KOPT-K1 (cell line): ENCODE measurements at regions not wholly inside any gene's neighbourhood (a gene's known extent, or its start where the extent isn't known, plus 50 kb on each side); places are given as distances from the start of the nearest gene placed in this dataset.

Experiments
- H3K27ac ChIP-seq: fragments of 200-600 bp; sonication (generic); 2 replicates; pipeline ENCODE4 v1.5.1; 2016; ENCODE audit warnings: antibody characterized with exemption, mild to moderate bottlenecking, low read depth, low read length; ENCODE audit not compliant: poor library complexity, severe bottlenecking
- H3K36me3 ChIP-seq: fragments of 200-600 bp; sonication (generic); 2 replicates; pipeline ENCODE4 v1.5.1; 2017; ENCODE audit warnings: antibody characterized with exemption, mild to moderate bottlenecking, low read length, moderate library complexity; ENCODE audit not compliant: insufficient read depth
- H3K9me3 ChIP-seq: fragments of 200-600 bp; sonication (generic); 2 replicates; pipeline ENCODE4 v1.5.1; 2017; ENCODE audit warnings: antibody characterized with exemption, low read length, mild to moderate bottlenecking; ENCODE audit not compliant: insufficient read depth, poor library complexity, severe bottlenecking

DNA sequence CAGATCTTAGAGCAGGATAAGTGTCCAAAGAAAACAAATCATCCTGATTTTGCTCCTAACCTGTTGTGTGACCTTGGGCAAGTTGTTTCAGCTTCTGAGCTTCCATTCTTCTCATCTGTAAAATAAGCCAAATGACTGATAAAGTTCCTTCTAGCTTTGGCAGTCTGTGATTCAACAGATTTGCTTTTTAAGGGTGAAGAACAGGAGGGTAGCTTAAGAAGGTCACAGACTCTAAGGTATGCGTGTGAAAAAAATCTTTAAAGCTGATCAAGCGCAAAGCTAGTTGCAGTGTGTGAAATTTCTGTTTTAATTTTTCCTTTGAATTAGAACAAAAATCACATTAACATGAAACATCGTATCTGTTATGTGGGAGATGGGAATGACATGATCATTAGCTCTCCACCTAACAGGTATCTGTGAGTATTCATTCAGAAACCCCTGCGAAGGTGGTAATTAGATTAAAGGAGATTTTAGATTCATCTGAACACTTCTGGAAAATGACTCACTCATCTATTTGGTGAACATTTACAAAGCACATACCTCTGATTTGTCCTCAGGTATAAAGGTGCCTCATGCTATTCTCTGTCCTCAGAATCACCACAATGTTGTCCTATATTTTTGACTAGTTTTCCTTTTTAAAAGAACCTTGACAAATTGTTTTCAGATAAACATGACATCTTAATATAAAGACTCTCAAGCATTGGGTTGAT is 131.9 kb upstream of the CPM start:
- Histone ChIP-seq H3K9me3 (no peaks in the 10 kb centered on the region), H3K36me3 (no peaks in the 10 kb centered on the region), H3K27ac (no peak overlapping the region)

DNA sequence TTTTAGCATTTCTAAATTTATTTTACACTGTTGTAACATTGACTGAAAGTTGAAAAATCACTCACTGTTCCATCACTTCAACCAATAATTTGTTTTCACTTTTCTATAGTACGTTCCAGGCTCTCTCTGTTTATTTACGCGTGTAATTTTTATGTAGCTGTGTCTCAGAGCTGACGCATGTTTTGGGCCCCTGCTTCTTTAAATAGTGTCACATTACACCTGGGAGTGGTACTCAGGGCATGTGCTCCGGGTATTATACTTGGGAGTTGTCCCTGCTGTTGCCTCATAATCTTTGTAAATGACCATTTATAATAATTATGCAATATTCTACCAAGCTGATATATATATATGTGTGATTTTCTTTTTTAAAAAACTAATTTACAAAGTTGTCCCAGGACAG is 132.8 kb upstream of the CPM start:
- Histone ChIP-seq H3K36me3 (no peaks in the 10 kb centered on the region), H3K9me3 (no peaks in the 10 kb centered on the region), H3K27ac (no peak overlapping the region)

DNA sequence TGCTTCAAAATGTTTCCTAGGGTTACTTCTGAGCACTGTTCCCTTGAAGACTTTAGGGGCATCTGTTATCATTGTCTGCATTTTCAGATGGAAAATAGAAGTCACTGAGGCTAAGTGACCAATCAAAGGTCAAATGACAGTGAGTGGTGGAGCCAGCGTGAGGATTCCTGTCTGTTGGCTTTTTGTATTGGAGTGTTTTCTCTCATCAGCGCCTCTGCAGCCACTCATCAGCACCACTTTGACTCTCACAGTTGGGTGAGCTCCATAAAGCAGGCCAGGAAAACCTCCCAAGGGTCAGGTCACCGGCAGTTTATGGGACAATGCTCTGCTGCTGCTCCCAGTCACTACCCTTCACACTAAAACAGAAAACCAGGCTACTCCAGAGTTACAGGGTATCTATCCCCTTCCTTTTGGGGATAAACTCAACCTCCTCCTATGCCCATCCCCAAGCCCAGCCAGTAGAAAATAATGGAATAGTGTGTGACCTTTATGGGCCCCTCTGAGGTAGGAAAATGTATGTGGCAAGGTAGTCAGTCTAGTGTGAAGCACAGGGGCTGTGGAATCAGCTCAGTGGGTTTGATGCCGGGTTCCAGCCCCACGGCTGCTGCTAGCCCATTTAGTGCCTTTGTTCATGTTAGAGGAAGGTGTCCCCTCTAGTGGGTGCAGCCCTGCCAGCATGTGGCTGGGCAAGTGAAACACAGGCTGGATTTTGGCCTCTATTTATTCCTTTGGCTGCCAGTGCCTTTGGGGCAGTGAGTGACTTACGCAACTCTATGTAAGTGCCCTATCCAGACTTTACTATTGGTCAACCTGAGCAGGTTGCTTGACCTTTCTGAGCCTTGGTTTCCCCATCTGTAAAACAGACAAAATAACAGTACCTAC is 133.8 kb upstream of the CPM start:
- Histone ChIP-seq H3K9me3 (no peaks in the 10 kb centered on the region), H3K36me3 (no peaks in the 10 kb centered on the region), H3K27ac (no peak overlapping the region)

DNA sequence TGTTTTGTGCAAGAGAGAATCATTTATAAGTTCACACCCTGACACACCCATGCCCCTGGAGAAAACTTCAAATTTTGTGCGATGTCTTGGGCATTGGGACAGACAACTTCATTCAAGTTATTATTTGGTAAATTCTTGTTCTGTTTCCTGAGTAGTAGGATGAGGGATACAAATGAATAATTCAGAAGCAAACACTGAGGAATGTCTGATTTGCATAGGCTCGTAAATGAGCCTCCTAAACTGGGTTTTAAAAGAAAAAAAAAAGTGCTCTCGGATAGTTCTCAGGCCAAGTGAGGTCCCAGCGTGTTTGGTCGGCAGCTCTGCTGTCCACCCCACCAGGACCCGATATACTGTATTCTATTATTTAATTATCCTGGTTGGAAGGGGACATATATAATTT is 134.7 kb upstream of the CPM start:
- Histone ChIP-seq H3K27ac (no peak overlapping the region), H3K36me3 (no peaks in the 10 kb centered on the region), H3K9me3 (no peaks in the 10 kb centered on the region)

DNA sequence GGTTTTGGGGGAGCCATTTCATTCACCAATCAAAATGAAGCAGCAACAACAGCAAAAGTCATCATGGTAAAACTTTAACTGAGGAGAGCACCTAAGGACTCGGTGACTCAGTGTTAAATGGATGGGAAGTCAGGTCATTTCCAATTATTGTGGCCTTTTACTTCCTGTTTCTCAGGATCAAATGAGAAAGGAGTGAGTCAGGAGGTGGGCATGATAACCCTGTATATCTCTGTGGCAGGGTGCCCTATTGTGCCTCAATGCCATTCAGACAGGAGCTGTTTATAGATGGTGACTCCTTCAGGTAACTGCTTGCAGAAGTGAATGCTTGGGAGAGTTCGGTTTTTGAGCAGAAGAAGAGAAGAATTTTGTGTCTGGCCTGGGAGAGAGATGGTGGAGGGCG is 135.5 kb upstream of the CPM start:
- no peaks in the 10 kb centered on the region for H3K9me3 ChIP-seq
- no peak overlapping the region for H3K27ac ChIP-seq
- no peaks in the 10 kb centered on the region for H3K36me3 ChIP-seq

DNA sequence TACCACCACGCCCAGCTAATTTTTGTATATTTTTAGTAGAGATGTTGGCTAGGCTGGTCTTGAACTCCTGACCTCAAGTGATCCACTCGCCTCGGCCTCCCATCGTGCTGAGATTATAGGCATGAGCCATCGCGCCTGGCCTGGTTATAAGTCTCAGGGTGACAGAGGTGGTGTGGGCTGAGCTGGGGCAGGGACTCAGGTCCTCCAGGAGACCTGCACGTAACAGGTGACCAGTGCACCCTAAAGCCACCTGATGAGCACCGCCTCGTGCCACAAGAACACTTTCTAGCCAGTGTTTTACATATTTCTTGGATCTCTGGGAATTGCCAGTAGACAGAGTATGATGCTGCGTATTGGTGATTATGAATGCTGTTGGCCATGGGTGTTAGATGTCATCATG is 136.5 kb upstream of the CPM start:
- Histone ChIP-seq H3K36me3 (no peaks in the 10 kb centered on the region), H3K27ac (no peak overlapping the region), H3K9me3 (no peaks in the 10 kb centered on the region)

DNA sequence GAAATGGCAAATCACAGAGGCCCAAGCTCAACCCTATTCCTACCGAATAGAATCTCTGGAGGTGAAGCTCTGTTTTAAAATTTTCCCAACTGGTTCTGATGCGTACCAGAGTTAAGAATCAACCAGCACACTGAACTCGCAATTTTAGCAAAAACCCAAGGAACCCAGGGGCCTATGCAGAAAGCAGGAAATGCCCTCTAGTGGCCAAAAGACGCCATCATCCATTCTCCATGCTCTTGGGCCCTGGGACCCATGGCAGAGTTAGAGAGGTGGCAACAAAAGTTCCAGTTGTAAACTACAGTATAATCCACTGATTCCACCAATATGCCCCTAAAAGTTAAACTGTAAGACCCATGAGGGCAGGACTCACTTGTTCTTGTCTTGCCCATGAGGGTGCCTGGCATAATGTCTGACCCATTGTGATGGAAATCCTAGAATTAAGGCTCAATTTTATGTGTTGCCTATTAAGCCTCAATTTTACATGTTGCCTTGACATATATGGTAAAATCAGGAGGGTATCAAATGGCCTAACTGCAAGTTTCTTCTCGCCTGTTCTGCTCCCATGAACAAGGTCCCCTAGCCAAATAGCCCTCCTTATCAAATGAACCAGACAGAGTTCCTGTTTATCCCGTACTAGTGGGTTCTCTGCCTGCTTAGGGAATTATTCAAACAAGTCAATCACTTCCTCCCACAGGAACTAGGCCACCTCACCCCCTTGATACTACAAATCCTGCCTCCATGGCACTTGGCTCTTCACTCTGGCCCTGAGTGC is 137.5 kb upstream of the CPM start:
- H3K27ac ChIP-seq = no peak overlapping the region
- no peaks in the 10 kb centered on the region for H3K36me3 ChIP-seq
- H3K9me3 ChIP-seq = no peaks in the 10 kb centered on the region

DNA sequence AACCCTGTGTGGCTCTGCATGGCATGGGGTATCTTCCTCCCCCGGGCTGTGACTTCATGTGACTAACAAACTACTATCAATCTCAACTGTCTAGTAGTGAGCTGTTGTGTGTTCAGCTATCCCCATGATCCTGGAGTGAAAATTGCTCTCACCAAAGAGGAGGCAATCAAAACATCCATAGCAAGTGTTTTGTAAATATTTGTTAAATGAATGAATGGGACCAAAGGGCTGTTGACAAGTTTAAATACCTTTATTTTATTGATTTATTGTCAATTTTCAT is 138.1 kb upstream of the CPM start:
- Histone ChIP-seq H3K9me3 (no peaks in the 10 kb centered on the region), H3K36me3 (no peaks in the 10 kb centered on the region), H3K27ac (no peak overlapping the region)

DNA sequence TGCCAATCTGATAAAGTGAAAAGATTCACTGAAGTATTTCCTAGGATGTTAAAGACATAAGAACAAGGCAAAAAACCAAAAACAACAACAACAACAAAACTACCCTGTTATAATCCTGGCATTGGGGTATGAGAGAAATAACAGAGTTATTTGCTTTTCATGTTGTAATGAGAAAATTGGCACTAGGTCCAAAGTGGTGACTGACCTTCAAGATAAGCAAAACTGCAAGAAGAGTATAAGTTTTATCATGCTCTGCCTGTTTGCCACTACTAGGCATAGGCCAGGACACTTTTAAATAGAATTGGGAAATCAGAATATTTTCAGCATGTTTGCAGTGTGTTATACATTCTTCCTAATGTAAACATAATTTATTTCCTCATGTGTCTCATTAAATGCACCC is 140.1 kb upstream of the CPM start:
- no peaks in the 10 kb centered on the region for H3K9me3 ChIP-seq
- H3K36me3 ChIP-seq = no peaks in the 10 kb centered on the region
- H3K27ac ChIP-seq = no peak overlapping the region

DNA sequence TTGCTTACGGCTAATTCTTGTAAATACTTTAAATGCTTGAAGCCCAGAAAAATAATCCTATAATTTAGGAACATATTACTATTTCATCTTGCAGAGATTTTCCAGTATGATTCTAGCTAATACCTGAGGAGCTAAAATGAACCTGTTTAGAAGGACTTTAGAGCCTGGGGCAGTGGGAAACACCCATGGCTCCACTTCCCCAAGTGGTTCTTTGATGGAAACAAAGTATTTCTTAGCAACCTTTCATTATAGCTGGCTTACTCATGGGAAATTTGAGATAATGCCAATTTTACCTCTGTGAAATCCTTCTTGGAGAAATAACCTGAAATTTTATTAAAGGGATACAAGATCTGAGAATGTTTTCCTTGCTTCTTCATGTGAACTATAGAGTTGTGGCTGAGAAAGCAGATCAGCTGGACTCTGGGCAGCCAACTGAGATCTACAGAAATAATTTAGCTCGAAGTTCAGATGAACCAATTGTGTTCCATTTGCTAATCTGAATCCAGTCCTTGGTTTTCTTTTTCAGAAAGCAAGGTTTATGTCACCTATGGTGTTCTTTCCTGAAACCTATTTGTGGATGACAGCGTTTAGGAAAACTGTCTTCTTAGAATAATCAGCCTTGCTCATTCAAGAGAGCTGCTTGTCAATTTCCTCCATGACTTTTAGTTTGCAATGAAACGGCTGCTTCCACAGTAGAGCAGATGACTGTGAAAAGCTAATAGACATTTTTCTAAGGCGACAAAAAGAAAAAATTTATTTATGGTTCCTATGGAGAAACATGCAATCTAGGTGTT is 141.8 kb upstream of the CPM start:
- H3K36me3 ChIP-seq = no peaks in the 10 kb centered on the region
- no peak overlapping the region for H3K27ac ChIP-seq
- H3K9me3 ChIP-seq = peaks cover 1% of the 10 kb centered on the region

DNA sequence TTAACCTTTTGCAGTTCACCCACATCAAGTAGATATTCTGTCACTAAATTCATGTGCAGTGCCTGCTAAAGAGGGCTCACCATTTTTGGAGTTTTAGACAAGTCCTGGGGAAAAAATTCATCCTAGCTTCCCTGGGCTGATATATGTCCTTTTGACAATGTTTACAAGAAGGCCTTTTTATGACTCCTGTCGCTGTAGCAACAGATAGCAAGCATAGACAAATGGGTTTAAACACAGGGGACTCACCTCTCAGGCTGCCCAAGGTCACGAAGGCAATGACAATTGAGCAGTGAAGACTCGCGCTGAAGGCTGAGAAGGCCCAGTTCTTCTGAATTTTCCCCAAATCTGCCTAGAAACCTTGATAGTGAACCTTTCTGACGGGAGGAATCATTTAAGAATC is 150.7 kb upstream of the CPM start:
- peaks cover 6% of the 10 kb centered on the region for H3K9me3 ChIP-seq
- no peak overlapping the region for H3K27ac ChIP-seq
- no peaks in the 10 kb centered on the region for H3K36me3 ChIP-seq

DNA sequence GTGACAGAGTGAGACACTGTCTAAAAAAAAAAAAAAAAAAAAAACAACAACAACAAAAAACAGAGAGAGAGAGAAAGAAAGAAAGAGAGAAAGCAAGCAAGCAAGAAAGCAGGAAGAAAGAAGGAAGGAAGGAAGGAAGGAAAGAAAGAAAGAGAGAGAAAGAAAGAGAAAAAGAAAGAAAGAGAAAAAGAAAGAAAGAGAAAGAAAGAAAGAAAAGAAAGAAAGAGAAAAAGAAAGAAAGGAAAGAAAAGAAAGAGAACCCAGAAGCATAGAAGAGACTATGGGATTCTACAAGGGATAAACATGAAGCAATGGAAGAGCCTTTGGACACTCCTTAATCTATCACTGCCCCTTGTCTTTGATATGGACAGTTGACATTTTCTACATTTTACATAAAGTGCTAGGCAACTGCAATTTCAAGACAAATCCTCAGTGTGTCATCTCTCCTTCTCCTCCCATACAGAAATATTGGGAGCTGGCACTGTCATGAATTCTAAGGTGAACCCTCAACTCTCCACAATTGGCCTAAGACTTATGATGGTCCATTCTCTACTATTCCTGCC is 151.9 kb upstream of the CPM start:
- Histone ChIP-seq H3K27ac (no peak overlapping the region), H3K36me3 (no peaks in the 10 kb centered on the region), H3K9me3 (peaks cover 4% of the 10 kb centered on the region)

DNA sequence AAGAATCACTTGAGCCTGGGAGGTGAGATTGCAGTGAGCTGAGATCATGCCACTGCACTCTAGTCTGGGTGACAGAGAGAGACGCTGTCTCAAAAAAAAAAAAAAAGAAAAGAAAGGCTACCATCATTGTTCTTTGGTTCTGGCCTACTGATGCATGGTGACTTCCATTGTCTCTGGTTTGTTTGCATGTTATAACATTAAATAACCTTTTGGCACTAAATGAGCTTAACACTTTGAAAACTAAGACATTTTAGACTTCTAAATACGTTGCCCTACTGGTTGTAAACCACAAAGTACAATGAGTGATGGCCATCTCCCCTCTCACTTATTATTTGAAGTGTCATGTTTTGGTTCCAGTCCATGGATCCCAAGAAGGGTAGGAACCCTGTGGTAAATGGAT is 152.9 kb upstream of the CPM start:
- H3K27ac ChIP-seq = no peak overlapping the region
- H3K9me3 ChIP-seq = no peaks in the 10 kb centered on the region
- no peaks in the 10 kb centered on the region for H3K36me3 ChIP-seq

DNA sequence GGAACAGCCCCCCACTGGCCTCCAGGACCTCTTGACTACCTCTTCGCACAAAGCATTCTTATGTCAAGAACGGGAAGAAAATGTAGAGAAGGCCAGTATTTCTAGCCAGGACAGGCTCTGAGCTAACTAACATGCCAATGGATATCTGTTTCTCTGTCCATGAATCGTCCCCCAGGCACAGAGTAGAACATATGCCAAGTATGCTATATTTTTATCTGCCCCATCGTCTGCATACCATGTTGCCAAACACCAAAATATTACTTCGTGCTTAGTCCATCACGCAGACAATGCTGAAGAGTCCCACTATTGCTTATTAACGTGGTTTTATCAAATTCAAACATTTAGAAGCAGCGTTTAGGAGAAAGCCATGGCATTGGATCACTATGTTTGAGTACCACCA is 151.4 kb upstream of the CPSF6 start:
- Histone ChIP-seq H3K27ac (no peak overlapping the region), H3K36me3 (no peaks in the 10 kb centered on the region), H3K9me3 (no peaks in the 10 kb centered on the region)

DNA sequence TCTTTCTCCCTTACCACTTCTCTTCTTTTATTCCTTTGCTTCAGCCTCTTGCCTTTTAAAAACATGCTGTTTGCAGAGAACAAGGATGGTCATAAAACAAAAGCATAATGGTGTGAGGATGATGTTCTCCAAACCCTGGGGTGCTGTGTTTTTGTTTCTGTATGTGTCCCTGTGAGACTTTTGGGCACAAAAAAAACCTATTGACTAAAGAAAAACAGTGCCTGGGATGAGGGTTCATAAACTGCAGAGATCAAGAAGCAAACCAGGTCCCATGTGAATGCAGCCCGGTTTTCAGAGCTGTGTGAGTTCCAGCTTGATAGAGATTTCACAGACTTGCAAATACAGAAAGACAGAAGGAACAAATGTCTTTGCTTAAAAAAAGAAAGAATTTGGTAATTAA is 148.6 kb upstream of the CPSF6 start:
- H3K9me3 ChIP-seq = no peaks in the 10 kb centered on the region
- no peak overlapping the region for H3K27ac ChIP-seq
- no peaks in the 10 kb centered on the region for H3K36me3 ChIP-seq
